NCI-H1436 treated with DMSO at 0.1 percent for 48 hours (cell line): ENCODE measurements at regions not wholly inside any gene's neighbourhood (a gene's known extent, or its start where the extent isn't known, plus 50 kb on each side); places are given as distances from the start of the nearest gene placed in this dataset.

Source experiments
- DNase-seq: peaks from one replicate; lab custom pipeline; 2025; lab: John Stamatoyannopoulos, UW

GRCh38 chr2:22894761-22895160, 490.2 kb upstream of the KLHL29 start:
- no peak for DNase-seq

- DNase-seq: no peak
Observed at GRCh38 chr2:22897428-22897827, 487.6 kb upstream of the KLHL29 start.

GRCh38 chr2:22900674-22901073, 484.3 kb upstream of the KLHL29 start:
- no peak for DNase-seq

- DNase-seq: no peak
Observed at GRCh38 chr2:22901471-22902179, 483.4 kb upstream of the KLHL29 start.

DNA sequence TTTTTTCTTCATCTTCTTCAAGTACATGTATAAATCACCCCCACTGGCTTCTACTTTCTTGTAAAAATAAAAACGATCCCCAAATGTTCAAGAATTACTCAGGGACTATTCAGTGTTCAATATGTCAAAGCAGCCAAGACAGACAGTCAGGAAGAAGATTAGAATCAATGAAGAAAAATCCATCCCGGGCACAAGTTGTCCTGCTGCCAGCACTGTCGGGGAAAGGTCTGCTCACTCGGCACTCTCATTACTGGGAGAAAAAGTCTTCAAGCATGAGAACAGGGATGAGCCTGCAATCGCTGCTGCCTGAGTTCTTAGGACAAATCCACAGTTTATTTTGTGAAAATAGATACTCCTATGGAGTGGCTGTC, 482.8 kb upstream of the KLHL29 start:
- no peak for DNase-seq

DNA sequence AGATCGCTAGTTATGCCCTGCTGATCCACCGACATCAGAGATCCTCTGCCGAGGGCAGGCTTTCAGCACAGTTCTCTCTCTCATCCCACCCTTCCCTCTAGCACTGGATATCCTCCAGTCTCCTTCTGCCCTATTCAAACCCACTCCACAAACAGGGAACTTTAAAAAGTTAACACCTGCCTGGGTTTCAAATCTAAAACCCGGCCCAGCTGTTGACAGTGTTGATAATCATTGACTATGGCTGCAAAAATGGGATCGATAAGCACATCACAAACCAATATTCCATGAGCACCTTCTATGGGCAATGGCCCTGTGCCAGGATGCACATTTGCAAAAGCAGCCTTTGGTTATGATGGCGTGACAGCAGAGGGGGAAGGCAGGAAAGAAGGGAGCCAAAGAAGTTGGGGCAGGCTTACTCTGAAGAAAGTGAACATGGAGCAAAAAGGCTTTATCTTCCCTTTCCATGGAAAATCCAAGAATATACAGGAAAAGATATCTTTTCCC, 482.3 kb upstream of the KLHL29 start:
- no peak for DNase-seq

- no peak for DNase-seq
Observed at GRCh38 chr2:22903616-22904015, 481.4 kb upstream of the KLHL29 start.

DNA sequence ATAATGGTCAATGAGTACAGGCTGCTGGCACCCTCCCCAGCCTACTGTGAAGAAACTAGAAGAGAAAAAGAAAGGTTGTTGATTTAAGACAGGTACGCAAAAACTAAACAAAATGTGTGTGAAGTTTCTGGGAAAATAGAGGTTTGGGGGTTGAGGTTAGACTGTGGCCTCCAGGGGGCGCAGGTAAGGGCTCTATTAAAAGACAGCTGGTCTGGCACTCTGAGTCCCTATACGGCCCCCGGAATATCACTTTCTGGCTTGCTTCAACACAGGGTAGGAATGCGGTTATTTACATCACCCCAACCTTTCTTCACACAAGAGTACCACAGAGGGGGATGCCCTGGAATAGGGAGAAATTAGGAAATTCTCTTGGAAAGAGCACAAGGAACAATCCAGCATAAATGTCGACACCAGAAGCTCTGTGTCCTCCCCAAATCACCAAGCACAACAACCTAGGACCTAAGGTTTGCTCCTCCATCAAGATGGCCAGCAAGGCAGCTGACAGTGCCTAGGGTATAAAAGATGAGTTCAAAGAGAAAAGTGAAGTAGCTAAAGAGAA, 480.8 kb upstream of the KLHL29 start:
- no peak for DNase-seq

DNA sequence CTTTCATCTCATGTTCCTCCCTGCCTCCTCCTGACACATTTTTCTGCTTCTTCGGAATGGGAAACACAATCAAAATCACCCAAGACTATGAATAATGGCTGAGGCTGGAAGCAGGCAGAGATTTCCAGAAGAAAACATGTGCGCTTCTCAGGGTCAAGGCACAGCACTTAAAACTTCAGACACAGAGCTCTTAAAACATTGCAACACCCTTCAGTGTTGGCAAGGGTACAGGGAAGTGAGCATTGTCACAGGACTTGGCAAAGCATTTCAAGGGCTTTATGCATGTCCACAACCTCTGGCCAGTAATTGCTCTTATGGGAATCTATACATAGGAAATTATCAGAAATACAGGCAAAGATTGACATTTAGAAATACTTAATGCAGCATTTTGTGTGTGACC, 477.6 kb upstream of the KLHL29 start:
- no peak for DNase-seq

GRCh38 chr2:22912398-22912797, 472.6 kb upstream of the KLHL29 start:
- DNase-seq: no peak

GRCh38 chr2:22929998-22930397, 455.0 kb upstream of the KLHL29 start:
- DNase-seq: no peak

GRCh38 chr2:22930781-22931180, 454.2 kb upstream of the KLHL29 start:
- no peak for DNase-seq

DNA sequence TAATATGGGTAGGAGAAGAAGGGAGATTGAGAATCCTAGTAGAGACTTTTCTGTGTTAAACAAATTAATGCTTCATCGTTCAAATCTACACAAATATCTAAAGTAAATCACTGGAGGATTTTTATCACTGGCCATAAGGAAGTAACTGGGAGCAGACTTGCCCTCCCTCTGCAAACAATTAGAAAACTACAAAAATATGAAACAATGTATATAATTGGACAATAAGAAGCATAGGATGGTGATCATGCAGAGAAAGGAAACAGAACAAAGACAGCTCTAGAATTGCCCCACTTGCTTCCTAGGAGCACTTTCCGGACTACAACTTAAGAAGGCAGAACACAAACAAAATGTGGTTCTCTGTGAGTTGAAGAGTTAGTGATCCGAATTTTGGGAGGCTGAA, 452.7 kb upstream of the KLHL29 start:
- DNase-seq: no peak

GRCh38 chr2:22934747-22935146, 450.2 kb upstream of the KLHL29 start:
- no peak for DNase-seq

DNA sequence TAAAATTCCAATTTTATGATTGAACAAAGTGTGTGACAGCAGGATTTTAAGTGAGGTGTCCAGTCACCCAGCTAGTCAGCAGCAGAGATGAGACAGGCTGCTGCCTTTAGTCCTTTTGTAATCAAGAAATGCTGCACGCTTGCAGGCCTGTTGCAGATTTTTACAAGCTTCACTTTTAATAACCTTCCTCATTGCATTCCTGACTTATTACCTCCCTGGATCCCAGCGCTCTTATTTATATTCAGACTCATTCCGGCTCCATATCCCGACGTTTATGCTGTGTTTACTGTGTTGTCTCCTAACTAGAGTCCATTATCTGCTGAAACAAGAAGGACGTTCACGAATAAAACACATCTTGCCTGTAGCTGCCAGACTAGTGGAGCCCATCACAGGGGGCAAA, 442.5 kb upstream of the KLHL29 start:
- DNase-seq: no peak

DNA sequence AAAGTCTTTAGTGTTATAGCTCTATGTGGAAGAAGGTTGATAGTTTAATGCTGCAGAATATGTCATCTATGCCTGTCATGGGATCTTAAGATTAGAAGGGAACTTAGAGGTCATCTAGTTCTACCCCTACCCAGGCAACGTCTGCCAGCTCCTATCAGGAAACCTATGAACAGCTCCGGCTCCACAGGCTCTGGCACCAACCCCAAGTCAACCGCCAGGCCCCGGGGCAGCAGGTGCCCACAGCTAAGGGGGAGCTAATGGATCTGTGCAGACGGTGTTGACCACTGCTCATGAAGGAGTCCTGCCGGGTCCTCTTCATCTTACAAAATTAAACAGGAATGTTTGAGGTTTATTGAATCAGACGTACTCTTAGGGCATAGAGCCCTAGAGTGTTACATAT, 440.8 kb upstream of the KLHL29 start:
- DNase-seq: no peak

- no peak for DNase-seq
Observed at GRCh38 chr2:22946553-22946952, 438.4 kb upstream of the KLHL29 start.

DNA sequence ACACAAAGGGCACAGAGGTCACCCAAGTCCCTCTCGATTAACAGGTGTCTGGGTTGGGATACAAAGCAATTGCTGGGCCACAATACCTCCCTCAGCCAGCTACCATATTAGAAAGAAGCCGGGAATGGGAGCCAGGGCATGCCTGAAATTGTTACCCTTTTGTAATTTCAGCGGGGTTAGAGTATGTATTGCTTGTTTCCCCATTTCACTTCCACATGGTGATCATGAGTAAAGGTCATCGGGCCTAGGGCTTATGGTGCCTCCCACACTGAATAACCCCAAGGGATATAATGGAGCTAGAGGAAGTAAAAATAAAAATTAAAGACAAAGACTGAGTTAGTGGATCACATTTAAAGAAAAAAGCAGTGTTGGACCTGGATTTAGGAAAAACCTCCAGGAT, 437.2 kb upstream of the KLHL29 start:
- DNase-seq: no peak

DNA sequence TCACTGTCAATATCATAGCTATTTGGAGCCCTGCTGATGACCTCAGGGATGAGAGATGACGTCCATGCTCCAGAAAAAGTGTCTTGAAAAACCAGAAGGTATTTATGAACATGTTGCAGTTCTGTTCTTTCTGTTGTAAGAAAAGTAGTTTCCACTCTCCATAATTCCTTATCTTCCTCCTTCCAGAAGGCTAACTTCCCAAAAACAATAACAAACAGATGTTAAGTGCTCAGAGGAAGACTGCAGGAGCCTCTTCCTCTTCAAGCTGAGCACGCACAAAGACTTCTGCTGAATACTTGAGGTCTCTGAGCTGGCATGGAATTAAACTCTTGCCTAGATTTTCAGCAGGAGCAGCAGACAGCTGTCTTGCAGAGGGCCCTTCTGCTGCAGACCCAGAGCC, 434.5 kb upstream of the KLHL29 start:
- DNase-seq: no peak

GRCh38 chr2:22952656-22953225, 432.2 kb upstream of the KLHL29 start:
- no peak for DNase-seq

- no peak for DNase-seq
Observed at GRCh38 chr2:22957446-22957845, 427.5 kb upstream of the KLHL29 start.

DNA sequence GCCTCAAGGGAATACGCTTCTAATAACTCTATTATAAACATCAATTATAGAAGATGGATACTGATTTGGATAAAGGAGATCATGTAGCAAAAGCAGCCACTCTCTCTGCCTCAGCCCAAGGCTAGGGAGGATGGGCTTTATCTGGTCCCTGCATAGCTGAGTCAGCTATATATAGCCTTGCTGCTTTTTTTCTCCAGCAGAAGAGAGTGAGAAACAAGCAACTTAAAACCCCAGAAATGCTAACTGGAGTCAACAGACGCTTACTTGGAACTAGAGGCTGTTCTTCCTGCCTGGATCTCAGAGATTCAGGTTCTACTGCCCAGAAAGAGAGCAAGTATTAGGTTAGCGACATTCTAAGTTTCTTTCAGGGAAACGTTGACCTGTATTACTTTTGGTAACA, 426.7 kb upstream of the KLHL29 start:
- DNase-seq: no peak

DNA sequence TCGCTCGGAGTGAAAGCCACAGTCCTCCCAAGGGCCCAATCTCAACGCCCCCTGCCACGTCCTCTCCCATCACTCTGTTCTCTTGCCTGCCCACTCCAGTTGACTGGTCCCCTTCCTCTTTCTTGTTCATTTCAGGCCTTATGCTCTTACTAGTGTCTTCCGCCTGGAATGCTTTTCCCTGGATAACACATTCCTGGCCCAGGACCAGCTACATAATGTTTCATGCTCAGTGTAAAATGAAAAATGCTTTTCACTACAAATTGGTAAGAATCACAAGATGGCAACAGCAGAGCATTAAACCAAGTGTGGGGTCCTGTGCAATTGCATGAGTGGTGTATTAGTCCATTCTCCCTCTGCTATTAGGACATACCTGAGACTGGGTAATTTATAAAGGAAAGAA, 417.2 kb upstream of the KLHL29 start:
- no peak for DNase-seq
